ENCODE measurements at regions not wholly inside any gene's neighbourhood (a gene's known extent, or its start where the extent isn't known, plus 50 kb on each side); places are given as distances from the start of the nearest gene placed in this dataset.

- no peak for TF ChIP-seq CTCF (IDR thresholded peaks at IDR 0.05)
- no peak for TF ChIP-seq POLR2A (IDR thresholded peaks at IDR 0.05)
- TF ChIP-seq EP300 (IDR thresholded peaks at IDR 0.05), result no peak
Observed at GRCh38 chr1:818618-819291, 105.0 kb upstream of the SAMD11 start.
